DMS 273 (cell line): ENCODE measurements at regions not wholly inside any gene's neighbourhood (a gene's known extent, or its start where the extent isn't known, plus 50 kb on each side); places are given as distances from the start of the nearest gene placed in this dataset.
"Not testable (repeated sequence)": the region's sequence is repeated elsewhere in the genome, so short reads cannot be mapped to it uniquely, and the experiment has no call there.

Source experiments
- DNase-seq: peaks from one replicate; lab custom pipeline; 2025; ENCODE audit not compliant: unreplicated experiment; lab: John Stamatoyannopoulos, UW

DNA sequence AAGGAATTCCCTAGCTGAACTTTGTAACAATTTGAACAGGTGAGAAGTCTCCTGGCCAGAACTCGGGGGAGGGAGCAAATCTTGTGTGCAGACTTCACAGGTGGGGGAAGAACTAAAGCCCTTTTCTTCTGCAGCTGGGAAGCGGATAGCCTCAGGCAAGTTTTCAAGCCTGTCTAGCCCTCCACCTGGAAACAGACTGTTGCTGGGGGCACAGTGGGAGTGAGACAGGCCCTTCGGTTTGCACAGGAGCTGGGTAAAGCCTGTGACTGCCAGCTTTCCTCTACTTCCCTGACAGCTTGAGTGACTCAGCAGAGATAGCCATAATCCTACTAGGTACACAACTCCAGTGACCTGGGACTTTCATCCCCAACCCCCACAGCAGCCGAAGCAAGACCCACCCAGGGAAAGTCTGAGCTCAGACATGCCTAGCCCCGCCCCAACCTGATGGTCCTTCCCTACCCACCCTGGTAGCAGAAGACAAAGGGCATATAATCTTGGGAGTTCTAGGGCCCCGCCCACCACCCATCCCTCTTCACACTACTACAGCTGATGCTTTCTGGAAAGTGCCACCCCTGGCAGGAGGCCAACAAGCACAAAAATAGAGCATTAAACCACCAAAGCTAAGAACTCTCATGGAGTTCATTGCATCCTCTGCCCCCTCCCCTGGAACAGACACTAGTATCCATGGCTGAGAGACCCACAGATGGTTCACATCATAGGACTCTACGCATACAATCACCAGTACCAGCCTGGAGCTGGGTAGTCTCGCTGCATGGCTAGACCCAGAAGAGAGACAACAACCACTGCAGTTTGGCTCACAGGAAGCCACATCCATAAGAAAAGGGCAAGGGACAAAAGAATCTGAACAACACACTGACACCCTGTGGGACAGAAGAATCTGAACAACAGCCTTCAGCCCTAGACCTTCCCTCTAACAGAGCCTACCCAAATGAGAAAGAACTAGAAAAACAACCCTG is 479.0 kb downstream of the RAP2B start:
- no peak for DNase-seq

DNA sequence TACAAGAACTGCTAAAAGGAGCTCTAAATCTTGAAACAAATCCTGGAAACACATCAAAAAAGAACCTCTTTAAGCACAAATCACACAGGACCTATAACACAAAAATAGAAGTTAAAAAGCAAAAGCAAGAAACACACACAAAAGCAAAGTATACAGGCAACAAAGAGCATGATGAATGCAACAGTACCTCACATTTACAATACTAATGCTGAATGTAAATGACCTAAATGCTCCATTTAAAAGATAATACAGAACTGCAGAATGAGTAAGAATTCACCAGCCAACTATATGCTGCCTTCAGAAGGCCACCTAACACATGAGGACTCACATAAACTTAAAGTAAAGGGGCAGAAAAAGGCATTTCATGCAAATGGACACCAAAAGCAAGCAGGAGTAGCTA is 478.6 kb upstream of the ARHGEF26 start:
- not testable (repeated sequence) for DNase-seq

DNA sequence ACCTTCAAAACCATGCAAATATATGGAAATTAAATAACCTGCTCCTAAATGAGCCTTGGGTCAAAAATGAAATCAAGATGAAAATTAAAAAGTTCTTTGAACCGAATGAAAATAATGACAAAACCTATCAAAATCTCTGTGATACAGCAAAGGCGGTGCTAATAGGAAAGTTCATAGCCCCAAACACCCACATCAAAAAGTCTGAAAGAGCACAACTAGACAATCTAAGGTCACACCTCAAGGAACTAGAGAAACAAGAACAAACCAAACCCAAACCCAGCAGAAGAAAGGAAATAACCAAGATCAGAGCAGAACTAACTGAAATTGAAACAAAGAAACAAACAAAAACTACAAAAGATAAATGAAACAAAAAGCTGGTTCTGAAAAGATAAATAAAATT is 477.7 kb upstream of the ARHGEF26 start:
- not testable (repeated sequence) for DNase-seq

DNA sequence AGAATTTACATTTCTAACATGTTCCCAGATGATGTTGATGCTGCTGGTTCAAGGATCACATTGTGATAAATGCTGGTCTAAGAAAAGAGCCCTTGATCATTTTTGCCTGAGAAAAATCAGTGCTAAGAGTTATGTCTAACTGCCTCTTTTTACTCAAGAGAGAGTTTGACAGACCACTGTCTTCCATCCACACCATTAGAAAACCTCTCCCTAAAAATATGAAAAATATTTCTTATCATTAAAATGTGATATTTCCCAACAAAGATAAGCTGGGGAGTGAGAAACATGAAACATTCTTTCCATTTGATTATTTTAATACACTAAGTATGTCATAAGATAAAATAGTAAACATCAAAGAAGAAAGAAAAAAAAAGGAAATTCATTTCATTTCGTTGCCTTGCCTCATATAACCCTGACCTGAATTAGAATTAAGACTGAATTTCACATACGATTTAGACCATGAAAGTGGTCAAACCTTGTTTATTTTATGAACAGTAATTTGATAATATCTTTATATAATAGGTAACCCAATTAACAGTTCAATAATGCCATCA is 471.8 kb upstream of the ARHGEF26 start:
- no peak for DNase-seq

DNA sequence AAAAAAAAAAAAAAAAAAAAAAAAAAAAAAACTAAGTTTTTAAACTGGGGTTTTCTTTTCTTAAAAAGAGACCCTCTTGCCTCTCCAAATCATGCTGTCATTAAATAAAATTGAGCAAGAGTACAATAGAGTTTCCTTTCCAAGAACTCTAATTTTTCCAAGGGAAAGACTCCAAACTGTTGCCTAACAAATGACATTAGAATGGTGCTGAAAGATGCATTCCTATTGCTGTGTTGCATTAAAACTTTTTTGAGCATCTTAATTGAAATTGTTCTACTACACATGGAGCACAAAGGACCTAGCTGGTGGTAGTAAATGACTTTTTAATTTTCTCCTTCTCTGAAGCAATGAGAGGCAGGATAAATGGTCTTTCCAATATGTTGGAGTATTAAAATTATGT is 469.1 kb upstream of the ARHGEF26 start:
- no peak for DNase-seq

DNA sequence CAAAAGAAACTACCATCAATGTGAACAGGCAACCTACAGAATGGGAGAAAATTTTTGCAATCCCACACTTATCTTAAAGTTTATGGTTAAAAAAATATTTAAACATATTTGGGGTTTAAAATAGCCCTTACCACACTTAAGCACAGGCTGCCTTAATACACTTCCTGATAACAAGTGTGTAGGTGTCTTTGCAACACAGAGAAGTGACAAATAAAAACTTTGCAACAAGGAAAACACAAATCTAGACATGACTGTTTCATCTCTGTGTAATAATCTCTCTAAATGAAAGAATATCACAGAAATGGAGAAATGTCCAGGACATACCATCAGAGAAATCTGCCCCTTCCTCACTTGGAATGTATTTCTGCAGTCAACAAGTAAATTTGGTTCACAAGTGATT is 464.1 kb upstream of the ARHGEF26 start:
- DNase-seq: no peak

DNA sequence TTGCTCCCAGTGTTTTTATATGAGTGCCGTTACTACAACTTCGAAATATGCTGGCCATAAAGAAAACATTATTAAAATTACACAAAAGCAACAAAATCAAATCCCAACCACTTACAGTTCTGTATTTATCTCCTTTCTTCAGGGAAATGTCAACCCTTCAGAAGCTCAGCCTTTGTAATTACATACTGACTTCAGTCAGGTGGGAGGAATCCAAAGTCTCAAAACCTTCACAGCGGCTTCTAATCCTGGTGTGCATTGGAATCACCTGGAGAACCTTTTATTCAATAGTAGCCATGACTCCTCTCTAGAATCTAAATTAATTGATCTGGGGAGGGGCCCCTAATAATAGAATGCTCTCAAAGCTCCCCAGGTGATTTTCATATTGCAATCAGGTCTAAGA is 463.7 kb upstream of the ARHGEF26 start:
- no peak for DNase-seq

DNA sequence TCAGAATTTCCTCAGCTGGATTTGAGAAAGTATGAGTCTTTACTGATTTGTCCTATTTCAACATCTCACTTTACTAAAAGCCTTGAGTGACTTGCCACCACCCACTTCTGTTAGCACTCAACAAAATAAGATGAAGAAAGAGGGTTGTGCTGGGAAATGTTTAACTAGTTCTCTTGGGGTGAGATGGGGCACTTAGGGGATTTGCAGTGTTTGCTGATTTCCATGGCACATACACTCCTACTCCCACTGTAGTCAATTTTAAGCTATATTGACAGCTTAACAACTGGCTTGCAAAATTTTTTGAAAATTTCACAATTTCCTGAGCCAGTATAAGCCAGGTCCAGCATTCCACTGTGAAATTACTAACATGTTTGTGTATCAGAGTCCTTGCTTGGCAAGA is 463.1 kb upstream of the ARHGEF26 start:
- no peak for DNase-seq

DNA sequence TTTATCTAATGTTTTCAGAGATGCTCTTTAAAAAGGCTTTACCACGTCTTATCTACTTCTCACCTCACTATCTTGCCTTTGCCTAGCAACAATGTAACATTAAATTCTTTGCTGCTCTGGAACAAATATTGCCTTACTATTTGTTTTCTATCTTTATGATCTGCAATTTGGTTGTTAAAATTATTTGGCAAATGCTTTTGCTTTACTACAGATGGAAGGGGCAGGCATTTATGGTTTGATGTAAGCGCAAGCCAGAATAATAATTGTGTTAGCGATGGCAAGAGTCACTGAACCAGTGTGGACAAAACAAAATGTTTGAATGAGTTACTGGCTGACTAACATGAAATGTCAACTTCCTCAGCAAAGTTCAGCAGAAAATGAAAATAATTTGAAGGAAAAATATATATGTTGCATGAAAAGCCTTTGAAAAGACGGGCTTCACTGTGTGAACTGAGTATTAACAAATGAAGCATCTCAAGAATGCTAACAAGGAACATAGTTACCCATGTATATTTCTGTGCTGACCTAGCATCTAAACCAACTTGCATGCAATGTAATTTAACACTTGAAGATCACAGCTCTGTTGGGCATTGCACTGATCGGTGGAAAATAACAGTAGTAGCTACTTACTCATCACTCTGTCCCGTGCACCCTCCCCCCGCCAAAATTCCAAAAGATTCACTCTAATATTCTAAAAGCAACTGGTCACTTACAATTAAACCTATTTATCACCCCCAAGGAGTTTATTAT is 454.0 kb upstream of the ARHGEF26 start:
- DNase-seq: no peak

DNA sequence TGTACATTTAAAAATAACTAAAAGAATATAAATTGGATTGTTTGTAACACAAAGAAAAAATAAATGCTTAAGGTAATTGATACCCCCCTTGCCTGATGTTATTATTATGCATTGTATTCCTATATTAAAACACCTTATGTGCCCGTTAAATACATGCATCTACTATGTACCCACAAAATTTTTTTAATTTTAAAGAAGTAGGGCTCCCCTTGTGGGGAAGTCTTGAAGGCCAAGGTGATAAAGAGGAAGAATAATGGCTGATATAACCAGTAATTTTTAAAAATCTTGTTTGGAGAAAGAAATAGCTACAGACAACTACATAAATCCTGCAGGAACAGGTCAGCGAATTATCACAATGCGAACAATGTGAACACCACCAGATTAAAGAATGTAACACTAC is 451.7 kb upstream of the ARHGEF26 start:
- DNase-seq: no peak

DNA sequence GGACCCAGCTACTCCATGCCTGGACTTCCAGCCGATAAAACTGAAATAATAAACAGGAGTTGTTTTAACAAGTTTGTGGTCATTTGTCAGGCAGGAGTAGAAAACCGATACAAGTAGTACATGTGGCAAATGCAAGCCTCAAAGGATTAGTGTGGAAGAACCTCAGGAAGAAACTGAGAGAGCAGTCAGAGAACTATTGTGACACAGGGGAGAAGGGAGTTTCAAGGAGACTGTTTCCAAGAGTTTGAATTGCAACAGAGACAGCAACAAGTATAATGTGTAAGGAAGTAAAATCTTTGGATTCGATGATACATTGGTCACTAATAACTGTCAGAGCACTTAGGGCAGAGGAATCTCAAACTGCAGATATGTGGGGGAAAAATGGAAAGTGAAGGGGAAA is 450.6 kb upstream of the ARHGEF26 start:
- DNase-seq: no peak

DNA sequence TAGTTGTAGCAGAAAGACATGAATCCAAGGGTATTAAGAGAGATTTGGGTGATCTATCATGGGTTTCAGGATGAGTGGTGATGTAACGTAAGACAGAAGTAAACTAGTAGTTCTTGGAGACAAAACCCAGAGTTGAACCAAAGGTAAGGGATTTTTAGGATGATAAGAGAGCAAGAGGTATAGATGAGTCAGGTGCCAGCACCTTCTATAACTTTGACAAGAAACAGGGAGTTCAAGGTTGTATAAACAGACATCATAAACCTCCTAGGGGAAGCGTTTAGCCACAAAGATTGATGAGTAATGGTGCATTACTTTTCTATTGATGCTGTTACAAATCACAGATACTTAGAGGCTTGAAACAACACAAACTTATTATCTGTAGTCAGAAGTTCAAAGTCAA is 447.3 kb upstream of the ARHGEF26 start:
- DNase-seq: no peak

DNA sequence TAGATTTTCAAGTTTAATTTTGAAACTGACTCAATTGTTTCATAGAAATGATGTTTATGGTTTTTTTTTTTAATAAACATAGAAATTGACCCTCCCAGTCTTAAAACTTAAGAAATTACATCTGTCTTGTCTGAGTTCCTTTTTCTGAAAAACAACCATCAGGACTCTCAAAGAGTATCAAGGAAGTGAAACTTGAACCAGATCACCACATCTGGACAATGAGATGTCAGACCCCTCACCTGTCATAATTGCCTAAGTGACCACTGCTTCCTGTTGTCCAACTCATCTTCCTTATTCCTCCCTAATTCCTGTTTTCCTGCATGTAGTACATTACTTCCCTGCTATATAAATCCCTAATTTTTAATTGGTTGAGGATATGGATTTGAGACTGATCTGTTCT is 441.5 kb upstream of the ARHGEF26 start:
- DNase-seq: no peak

DNA sequence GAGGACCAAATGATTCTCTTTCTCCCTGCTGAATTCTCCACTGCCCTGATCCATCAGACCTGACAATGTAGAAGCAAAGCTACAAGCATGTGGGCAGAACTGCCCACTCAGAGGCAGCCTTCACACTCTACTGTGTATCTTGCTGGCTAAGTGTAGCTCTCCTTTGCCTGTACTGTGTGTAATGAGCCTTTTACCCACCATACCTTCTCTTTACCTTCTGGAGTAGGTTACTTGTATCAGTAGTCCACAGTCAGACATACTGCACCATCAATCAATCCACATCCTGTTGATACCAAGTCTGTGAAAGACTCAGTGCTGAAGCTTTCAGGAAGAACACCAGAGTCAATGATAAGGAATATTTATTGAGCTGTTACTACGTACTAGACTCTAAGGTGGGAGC is 440.7 kb upstream of the ARHGEF26 start:
- DNase-seq: no peak

DNA sequence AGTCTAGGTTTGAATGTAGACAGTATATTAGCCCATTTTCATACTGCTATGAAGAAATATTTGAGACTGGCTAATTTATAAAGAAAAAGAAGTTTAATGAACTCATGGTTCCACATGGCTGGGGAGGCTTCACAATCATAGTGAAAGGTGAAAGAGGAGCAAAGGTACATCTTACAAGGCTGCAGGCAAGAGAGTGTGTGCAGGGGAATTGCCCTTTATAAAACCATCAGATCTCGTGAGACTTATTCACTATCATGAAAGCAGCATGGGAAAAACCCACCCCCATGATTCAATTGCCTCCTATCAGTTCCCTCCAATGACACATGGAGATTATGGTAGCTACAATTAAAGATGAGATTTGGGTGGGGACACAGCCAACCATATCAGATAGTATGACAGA is 440.1 kb upstream of the ARHGEF26 start:
- DNase-seq: no peak

DNA sequence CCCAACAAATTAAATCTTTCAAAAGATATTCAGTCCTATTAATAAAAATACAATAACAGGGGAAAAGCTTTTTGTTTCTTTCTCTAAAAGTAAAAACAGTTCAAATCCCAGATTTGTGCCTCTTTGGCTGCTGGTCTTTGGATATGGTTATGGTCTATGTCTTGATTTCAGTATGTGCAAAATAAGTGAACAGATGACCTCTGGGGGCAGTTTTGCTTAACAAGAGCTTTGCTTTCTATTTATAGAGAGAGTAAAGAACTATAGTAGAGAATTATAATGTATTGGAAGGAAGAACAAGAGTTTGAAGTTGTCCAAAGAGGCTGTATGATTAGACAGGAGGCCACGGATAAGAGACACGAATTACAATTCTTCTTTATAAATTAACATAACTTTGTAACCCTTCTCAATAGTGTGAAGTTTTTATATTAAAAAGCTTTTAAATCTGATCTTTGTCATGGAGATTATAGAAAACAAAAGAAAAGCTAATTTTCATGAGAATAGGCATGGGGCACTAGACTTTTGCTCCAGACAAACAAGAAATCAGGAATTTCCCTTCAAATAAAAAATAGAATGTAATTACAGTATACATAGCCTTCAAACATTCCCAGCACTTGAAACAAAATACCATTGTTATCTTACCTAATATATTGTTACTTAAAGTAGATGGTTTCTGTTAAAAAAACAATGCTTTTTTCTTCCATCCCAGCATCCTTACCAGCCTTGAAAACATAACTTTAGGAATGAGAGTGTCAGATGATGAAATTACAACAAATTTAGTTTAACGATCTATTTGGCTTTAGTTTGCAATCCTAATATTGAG is 432.7 kb upstream of the ARHGEF26 start:
- no peak for DNase-seq

DNA sequence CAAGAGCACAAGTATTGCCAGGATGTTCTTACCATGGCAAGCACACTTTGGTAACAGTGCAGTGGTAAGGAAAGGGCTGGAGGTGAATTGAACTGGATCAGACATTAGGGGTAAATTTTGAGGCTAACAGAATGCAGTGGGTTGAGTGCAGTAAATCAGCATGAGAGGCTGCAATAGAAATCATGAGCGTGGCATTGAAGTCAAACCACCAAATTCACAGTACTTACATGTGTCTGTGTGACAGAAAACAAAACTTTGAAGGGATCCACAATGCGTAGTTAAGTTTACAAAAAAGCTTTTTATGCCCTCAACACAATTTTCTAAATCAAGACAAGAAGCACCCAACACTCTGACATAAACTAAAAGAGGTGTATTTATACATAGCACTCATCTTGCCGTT is 428.0 kb upstream of the ARHGEF26 start:
- no peak for DNase-seq

DNA sequence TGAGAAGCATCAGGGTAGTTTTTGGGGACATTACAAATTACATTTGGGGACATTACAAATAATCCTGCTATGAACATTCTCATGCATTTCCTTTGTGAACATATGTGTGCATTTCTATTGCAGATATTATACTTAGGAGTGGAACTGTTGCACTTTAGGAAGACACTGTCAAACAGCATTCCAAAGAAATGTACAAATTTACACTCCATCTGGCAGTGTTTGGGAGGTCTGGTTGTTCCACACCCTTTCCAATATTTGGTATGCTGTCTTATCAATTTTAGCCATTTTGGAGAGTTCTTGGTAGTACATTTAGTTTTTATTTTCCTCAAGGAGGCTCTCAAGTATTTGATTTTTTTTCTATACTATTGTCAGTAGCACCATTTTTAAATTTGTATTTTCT is 419.1 kb upstream of the ARHGEF26 start:
- no peak for DNase-seq

DNA sequence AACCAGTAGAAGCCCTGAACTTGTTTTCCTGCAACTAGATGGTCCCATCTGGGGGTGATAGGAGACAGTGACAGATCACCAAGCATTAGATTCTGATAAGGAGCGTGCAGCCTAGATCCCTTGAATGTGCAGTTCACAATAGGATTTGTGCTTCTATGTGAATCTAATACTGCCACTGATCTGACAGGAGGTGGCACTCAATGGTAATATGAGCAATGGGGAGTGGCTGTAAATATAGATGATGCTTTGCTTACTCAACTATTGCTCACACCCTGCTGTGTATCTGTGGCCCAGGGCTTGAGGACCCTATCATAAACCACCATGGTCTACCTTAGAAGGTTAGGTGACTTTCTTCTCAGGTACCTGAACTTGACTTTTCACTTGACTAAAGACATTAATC is 417.1 kb upstream of the ARHGEF26 start:
- no peak for DNase-seq

DNA sequence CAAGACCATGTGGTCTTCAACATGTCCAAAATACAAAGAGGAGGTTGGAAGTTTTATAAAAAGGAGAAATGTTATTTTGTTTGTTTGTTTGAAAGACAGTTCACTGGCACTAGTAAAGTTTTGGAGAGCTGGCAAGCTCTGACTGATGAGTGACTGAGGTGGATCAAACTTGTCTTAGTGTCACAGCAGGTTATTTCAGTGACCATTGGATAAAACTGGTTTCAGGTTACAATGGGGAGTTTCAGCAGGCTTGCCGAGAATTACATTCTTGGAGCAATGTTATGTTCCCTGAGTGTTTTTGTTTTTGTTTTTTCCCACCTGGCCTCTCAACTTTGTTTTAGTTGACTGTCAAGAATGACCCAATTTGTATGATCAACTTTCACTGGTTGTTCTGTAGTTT is 414.5 kb upstream of the ARHGEF26 start:
- DNase-seq: no peak

DNA sequence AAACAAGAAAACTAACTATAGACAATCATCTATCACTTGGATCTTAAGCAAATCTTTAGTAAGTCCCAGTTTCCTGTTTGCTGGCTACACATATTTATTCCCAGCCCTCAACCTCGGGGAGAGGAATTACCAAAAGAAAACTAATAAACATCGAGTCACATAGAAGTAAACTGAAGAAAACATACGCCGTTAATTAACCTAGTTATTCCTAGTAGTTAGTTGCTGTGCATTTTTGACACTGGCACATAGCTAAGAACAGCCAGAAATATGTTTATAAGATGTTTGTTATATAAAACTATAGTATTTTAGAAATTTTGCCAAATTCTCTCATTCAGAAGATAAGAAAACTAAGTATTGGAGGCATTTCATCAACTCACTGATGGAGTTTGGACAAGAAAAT is 407.2 kb upstream of the ARHGEF26 start:
- no peak for DNase-seq
